NT2/D1 (cell line): ENCODE measurements at regions not wholly inside any gene's neighbourhood (a gene's known extent, or its start where the extent isn't known, plus 50 kb on each side); places are given as distances from the start of the nearest gene placed in this dataset.

ENCODE experiments used
- SUZ12 ChIP-seq: IDR thresholded peaks from 2 replicates; pipeline ENCODE4 v1.6.1; 2011; ENCODE audit not compliant: insufficient read length, insufficient read depth; ENCODE audit errors: extremely low read depth
- YY1 ChIP-seq: IDR thresholded peaks from 2 replicates; pipeline ENCODE4 v1.6.1; 2011; ENCODE audit not compliant: insufficient read length, insufficient read depth
- ZNF274 ChIP-seq: IDR thresholded peaks from 2 replicates; pipeline ENCODE4 v1.6.1; 2011; ENCODE audit warnings: mild to moderate bottlenecking, low read depth, low read length

DNA sequence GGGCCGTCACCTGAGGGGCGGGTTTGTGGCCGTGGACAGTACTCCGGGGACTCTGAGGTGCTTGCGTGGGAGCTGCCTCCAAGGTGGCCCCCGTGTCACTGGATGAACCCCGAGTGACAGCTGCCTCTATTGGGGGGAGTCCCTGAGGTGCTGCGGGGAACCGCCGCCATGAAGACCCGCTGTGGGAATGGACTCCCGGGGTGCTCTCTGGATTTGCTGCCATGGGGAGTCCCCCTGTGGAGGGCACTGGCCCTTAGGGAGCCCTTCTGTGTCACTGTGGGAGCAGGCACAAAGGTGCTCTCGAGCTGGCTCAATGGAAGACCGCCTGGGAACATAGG, 100.2 kb upstream of the CCL21 start:
- TF ChIP-seq SUZ12 (no peak), ZNF274 (no peak), YY1 (no peak)
